ENCODE measurements at regions not wholly inside any gene's neighbourhood (a gene's known extent, or its start where the extent isn't known, plus 50 kb on each side); places are given as distances from the start of the nearest gene placed in this dataset.

DNA sequence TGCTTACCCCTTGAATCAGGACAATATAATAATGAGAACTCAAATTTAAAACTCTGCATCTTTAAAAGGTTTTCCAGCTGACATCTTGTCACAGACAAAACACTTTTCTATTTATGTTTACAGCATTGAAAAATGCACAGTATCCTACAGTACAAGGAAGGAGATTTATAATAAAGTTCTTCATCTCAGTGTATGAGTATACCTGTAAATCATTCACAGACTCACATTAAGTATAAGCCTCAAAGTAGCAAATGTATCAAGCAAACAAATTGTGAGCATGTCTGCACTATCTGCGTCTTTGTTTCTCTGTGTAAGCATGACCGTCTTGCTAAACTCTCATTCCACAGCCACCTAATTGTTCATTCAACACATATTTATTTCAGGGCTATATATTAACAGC is 52.8 kb downstream of the PPP1R2C start:
- no peak for DNase-seq
- intact Hi-C loops (cut with DNase I), result no loop called here
- ATAC-seq (ENCODE audit: poor library complexity), result no peak

DNA sequence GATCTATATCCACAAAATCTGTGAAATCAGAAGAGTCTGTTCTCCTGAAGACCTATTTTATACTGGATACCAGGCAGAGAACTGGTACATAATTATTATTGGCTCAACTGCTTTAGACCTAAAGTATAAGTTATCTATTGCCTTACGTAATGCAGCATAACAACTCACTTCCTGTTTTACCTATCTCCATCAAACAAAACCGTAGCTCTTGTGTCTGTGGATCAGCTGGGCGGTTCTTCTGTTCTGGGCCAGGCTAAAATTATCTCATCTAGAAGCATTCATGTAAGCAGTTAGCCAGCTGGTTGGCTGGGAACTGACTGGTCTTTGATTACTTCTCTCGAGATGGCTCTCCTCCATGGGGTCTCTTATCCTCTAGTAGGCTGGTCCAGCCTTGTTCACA is 57.8 kb downstream of the PPP1R2C start:
- DNase-seq (no peak), ATAC-seq (ENCODE audit: poor library complexity) (no peak)
- intact Hi-C loops (cut with DNase I), result no loop called here

DNA sequence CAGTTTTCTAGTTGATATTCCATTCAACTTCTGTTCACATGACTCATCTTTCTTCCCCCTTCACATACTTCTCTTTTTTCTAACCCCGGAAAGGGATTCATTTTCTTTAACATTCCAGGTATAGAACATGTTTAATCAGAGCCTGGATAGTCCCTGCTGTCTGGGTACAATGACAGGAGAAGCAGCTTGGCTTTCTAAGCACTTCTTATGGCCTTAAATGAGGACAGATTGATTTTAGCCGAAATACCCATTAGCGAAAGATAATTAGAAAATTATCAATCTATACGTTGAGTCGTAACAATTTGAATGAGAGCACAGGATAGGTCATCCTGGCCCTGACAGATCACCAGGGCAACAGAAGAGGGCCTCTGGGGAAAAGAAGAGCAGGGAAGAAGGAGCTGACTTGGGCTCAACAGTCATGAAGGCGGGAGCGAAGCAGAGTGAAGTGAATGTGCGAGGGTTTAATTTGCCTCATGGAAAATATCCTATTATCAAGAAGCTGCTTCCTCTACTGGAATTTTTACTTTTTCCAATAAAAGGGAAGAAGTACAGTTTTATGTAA is 62.2 kb downstream of the PPP1R2C start:
- no peak for ATAC-seq (ENCODE audit: poor library complexity)
- intact Hi-C loops (cut with DNase I), result no loop called here
- no peak for DNase-seq

DNA sequence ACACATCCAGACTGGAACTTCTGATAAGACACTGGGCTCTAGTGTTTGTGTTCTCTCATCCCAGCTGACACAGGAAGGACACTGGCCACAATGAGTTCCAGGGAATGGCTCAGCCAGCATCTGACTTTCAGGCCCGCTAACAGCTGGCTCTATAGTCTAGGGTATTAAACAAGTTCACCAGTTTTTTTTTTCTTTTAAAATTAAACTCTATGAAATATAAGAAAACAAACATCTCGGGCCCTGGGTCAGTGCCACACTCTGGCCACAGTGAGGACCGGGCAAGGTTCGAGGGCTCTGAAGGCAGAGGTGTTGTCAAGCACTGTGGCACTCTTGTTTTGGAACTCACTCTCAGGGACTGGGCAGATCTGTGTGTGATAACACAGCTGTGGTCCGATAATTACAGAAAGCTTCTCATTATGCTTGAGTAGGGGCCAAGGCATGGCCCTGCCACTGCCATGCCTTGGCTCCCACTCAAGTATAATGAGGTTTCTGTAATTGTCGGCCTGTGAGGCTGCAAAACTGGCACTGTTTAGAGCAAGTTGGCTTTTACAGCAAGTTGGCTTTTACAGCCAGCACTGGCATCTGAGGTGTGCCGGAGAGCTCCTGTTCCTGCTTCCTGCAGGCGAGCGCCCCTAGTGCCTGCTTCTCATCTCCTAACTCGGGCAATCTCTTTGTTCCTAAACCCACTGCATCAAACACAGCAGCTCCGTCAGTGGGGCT is 62.8 kb downstream of the PPP1R2C start:
- ATAC-seq (ENCODE audit: poor library complexity), result peak; percentile 60
- DNase-seq, result peak; percentile 38
- intact Hi-C loops (cut with DNase I), result no loop called here

GRCh38 chrX:42710452-42710851 is 67.5 kb downstream of the PPP1R2C start:
- DNase-seq (no peak), ATAC-seq (ENCODE audit: poor library complexity) (no peak)
- intact Hi-C loops (cut with DNase I), result no loop called here

- DNase-seq, result no peak
- intact Hi-C loops (cut with DNase I), result no loop called here
- ATAC-seq (ENCODE audit: poor library complexity), result peak; percentile 55
Measured at GRCh38 chrX:42708222-42708621, 69.7 kb downstream of the PPP1R2C start.

DNA sequence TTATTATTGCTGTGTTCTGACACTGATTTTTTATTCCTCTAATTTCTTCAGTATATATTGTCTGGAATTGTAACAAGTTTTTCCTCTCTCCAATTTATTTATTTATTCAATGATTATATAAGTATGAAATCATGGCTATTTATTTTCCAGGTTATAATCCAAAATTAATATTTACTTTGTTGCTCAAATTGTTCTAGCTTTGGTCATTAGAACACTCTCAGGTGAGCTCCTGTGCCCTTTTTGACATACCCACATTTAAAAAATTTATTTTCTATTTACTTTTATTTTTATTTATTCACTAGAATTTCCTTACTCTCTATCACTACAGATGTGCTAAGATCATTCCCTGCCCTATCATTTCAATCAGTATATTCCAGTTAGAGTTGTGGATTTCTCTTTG is 70.2 kb downstream of the PPP1R2C start:
- no peak for ATAC-seq (ENCODE audit: poor library complexity)
- intact Hi-C loops (cut with DNase I), result no loop called here
- no peak for DNase-seq

DNA sequence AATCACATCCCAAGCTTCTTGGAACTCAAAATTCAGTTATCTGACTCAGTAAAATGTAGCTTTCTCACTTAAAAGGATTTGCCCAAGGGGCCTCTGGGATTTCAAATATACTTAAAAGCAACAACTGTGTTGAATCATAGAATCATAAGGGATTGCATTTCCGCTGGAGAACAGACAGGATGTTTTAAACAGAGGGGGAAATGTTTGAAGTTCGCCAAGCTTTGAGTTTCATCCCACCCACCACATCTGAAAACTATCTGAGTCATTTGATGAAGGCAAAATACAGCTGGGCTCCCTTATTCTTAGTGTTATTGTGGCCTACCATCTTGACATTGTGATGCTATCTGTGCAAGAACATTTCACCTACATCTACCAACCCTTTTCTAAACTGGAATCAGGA is 73.5 kb downstream of the PPP1R2C start:
- no peak for DNase-seq
- ATAC-seq (ENCODE audit: poor library complexity), result no peak
- intact Hi-C loops (cut with DNase I), result no loop called here

DNA sequence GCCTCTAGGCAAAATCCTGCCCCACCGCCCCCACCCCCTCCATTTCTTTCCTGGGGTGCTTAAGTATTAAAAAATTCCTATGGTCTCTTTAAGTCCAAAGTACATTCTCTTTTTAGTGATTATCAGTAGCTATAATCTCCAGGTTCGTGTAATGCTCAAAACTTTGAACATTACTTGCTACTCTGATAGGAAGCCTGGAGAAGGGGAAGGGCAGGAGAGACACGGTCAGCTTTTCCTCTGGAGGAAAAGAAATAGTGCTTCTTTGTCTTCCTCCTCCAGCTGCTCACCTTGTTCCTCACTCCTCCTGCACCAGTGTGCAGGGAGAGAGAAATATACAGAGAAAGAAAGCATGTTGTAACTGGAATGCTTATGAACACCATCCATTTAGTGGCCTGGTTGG is 80.4 kb downstream of the PPP1R2C start:
- ATAC-seq (ENCODE audit: poor library complexity), result no peak
- intact Hi-C loops (cut with DNase I), result no loop called here
- DNase-seq, result no peak

GRCh38 chrX:42696536-42697124 is 81.3 kb downstream of the PPP1R2C start:
- intact Hi-C loops (cut with DNase I), result no loop called here
- no peak for ATAC-seq (ENCODE audit: poor library complexity)
- no peak for DNase-seq

DNA sequence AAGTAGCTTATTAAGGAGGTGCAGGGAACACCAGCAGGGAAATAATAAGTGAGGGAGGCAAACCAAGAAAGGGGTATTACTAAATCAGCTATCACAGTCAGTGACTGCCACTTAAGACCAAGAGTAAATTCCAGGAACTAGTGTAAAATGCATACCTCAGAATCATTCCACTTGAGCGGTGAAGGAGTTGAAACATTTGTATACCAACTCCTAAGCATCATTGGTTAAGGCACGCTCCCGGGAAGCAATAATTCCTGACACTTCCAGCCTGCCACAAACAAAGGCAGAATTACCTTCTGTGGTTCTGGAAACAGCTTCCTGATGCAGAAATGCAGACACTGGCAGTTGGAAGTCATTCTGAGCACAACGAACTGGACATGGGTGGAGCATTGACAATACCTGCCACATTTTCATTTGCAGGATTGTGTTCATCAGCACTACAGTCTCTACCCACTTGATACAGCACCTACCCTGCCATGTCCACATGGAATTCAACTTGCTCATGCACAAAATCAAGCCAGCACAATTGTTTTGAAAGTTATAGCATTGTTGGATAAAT is 82.1 kb downstream of the PPP1R2C start:
- intact Hi-C loops (cut with DNase I), result no loop called here
- DNase-seq (no peak), ATAC-seq (ENCODE audit: poor library complexity) (no peak)

DNA sequence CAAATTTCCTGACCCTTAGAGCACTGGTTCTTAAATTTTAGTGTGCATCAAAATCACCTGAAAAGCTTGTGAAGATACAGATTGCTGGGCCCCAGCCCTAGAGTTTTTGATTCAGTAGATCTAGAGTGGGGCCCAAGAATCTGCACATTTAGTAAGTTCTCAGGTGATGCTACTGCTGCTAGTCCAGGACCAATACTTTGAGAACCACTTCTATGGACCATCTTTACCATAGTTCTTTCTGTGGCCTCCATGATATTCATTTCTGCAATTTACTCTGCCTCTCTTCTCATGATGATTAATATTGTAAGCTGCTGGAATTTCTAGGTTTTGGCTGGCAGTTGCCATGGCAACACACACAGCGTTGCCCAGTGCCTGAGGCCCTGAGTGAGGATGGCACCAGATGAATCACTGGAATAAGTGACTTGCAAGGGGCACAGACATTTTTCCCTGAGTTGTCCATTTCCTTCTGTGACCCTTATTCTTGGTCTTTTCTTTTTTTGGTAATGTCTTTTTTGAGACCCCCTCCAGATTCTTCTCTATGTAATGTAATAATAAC is 83.6 kb downstream of the PPP1R2C start:
- intact Hi-C loops (cut with DNase I), result no loop called here

DNA sequence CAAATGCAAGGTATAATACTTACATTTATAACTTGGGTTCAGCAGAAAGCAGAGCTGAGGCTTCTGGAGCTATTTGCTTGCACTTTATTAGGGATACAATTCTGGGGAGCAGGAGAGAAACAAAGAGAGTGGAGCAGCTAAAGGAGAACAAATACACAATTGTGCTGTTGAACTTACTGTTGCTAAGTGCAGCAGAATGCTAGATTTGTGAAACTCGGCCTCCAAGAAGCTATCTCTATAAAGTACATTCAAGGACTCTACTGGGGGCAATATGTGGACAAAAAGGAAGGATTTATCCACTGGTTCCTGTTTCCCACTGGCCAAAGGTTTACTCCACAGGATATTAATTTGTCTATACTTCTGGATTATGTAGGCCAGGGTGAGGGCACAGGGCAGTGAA is 86.8 kb downstream of the PPP1R2C start:
- DNase-seq (no peak), ATAC-seq (ENCODE audit: poor library complexity) (no peak)
- intact Hi-C loops (cut with DNase I), result no loop called here

More for the DNA sequence above, 83.6 kb downstream of the PPP1R2C start:
- DNase-seq, result no peak
- ATAC-seq (ENCODE audit: poor library complexity), result no peak

- no peak for DNase-seq
- intact Hi-C loops (cut with DNase I), result no loop called here
- no peak for ATAC-seq (ENCODE audit: poor library complexity)
Measured at GRCh38 chrX:42686706-42687105, 91.3 kb downstream of the PPP1R2C start.

- DNase-seq (no peak), ATAC-seq (ENCODE audit: poor library complexity) (no peak)
- intact Hi-C loops (cut with DNase I), result no loop called here
Measured at GRCh38 chrX:42686296-42686695, 91.7 kb downstream of the PPP1R2C start.

GRCh38 chrX:42684065-42684464 is 93.9 kb downstream of the PPP1R2C start:
- ATAC-seq (ENCODE audit: poor library complexity), result no peak
- intact Hi-C loops (cut with DNase I), result no loop called here

GRCh38 chrX:42680666-42681065 is 97.3 kb downstream of the PPP1R2C start:
- intact Hi-C loops (cut with DNase I), result no loop called here
- no peak for DNase-seq
- ATAC-seq (ENCODE audit: poor library complexity), result peak; percentile 57

More at GRCh38 chrX:42684065-42684464, 93.9 kb downstream of the PPP1R2C start:
- no peak for DNase-seq

GRCh38 chrX:42678133-42678532 is 99.8 kb downstream of the PPP1R2C start:
- intact Hi-C loops (cut with DNase I), result no loop called here
- ATAC-seq (ENCODE audit: poor library complexity) (peak; percentile 36), DNase-seq (peak; percentile 13)

GRCh38 chrX:42673301-42673810 is 104.6 kb downstream of the PPP1R2C start:
- intact Hi-C loops (cut with DNase I), result no loop called here
- no peak for DNase-seq
- no peak for ATAC-seq (ENCODE audit: poor library complexity)

- ATAC-seq (ENCODE audit: poor library complexity) (no peak), DNase-seq (no peak)
- intact Hi-C loops (cut with DNase I), result no loop called here
Measured at GRCh38 chrX:42664680-42665079, 113.3 kb downstream of the PPP1R2C start.
